Skin epidermis (tissue), 12 donors: ENCODE measurements at regions not wholly inside any gene's neighbourhood (a gene's known extent, or its start where the extent isn't known, plus 50 kb on each side); places are given as distances from the start of the nearest gene placed in this dataset.
"Not testable (repeated sequence)": the region's sequence is repeated elsewhere in the genome, so short reads cannot be mapped to it uniquely, and the experiment has no call there.

Experiments
- H3K27ac ChIP-seq, 21 experiments: fragments of 200-600 bp; sonication (generic) in 11 of 21; one replicate each; pipeline ENCODE4 v1.5.0; 2020; ENCODE audit warnings: mild to moderate bottlenecking in 3 of 21, inconsistent platforms in 2 of 21, moderate library complexity in 2 of 21
- H3K4me3 ChIP-seq, 7 experiments: fragments of 200-600 bp; sonication (generic) in 2 of 7; one replicate each; pipeline ENCODE4 v1.5.0; 2020; ENCODE audit warnings: inconsistent platforms in 2 of 7, mild to moderate bottlenecking in 2 of 7, moderate library complexity in 1 of 7

DNA sequence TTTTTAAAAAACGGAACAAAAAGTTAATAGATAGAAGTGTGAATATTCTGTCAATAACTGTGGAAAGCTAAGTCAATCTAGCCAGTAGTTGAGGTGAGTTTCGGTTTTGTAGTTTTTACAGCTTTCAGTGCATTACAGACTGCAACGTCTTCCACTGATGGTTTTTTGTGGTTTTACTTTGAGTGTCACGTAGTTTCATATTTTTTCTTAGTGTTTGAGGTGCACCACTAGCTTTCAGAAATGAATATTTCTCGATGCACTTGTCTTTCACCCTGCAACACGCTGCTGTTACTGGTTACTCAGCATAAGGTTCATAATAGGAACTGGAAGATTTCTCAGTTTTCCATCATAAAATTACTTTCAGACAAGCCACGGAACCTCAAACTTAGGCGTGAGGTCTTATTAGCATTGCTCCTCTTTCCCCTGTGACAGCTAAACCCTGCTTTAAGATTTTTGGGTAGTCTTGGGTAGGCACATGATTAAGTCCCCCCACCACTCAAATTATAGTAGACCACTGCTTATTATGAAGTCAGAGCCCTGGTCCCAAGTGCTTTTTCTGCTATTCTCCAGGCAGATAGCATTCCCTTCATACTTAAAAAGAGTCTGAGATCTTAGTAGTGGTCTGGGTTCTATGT, 1412.7 kb downstream of the KCNT2 start:
- Histone ChIP-seq H3K27ac (no peak overlapping the region), H3K4me3 (no peak overlapping the region)

DNA sequence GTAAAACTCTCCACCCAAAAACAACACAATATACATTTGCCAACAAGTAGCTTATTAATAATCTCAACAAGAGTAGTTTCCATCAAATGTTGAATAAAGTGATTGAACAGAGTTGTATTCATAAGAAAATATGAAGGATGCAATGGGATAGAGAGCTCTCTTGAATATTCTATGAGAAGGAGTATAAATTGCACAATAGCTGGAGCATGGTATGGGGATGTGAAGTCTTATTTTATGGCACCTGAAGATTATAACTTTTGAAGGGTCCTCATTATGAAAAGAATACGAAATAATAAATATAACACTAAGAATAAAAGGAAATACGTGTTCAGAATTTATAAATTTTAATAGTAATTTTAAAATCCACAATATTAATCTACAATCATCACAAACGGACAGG, 1415.1 kb downstream of the KCNT2 start:
- H3K27ac ChIP-seq, result no peak overlapping the region
- no peak overlapping the region for H3K4me3 ChIP-seq

DNA sequence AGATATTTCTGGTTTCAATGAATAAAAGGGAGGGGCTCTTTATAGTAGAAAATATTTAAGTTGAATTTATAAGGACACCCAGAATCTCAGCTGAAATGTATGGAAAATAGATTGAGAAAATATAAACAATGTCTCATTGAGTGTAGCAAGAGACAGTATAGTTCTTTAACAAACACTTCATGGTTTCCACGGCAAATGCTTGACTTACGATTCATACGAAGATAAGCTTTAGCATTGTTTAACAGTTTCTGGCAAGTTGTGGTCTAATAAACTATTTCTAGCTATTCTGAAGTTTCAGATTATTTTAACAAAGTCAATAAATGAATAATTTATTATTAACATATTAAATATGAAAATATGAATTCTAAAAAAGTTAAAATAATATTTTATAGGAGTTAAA, 1419.4 kb downstream of the KCNT2 start:
- no peak overlapping the region for H3K27ac ChIP-seq
- no peak overlapping the region for H3K4me3 ChIP-seq

DNA sequence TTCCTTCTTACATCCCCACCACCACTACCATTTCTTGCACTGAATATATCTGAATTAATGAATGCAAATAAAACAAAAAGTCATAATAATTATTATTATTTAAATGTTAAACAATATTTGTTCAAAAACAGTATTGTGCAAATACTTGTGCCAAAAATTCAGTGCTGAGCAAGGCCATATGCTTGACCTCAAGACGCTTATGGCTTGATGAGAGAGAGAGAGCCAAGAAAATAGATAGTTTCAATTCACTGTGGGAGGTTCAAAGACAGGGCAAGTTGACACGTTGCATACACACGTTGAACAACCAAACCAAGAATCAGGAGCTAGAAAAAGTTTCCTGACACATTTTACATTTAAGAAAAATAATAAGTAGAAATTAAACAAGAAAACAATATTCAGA, 1421.7 kb downstream of the KCNT2 start:
- H3K4me3 ChIP-seq, result no peak overlapping the region
- no peak overlapping the region for H3K27ac ChIP-seq

DNA sequence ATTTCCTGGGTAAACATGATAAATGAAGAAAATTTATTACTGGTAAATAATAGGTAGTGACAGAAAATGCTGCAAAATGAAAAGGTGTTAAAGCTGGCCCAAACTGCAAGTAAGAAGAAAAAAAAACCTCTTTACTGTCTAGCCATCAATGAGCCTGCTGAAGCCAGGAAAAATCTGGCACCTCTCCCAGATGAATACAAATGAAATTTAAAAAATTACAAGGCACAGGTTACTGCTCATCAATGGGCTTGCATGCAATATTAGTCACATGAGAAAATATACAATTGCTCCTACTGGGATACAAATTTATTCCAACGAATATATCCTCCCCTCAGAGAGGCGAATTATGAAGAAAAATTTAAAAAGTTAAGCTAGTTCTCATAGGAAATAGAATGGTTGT, 1422.5 kb downstream of the KCNT2 start:
- Histone ChIP-seq H3K27ac (no peak overlapping the region), H3K4me3 (no peak overlapping the region)

DNA sequence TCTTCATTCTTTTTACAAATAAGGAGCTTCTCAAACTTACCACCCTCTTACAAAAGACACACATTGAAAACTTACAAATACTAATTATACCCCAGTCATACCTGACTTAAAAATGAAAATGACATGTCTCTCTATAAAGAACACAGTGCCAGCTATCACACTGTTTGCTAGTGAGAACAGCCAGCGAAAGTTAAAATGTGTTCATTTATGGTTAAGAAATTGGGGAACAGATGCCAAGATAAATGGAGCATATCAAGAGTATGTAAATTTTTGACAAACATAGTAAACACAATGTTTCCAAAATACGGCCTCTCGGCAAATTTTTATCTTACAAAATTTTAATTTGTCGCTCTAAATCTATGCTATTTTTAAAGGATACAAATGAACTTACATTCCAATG, 1422.9 kb downstream of the KCNT2 start:
- H3K27ac ChIP-seq, result no peak overlapping the region
- H3K4me3 ChIP-seq, result no peak overlapping the region

DNA sequence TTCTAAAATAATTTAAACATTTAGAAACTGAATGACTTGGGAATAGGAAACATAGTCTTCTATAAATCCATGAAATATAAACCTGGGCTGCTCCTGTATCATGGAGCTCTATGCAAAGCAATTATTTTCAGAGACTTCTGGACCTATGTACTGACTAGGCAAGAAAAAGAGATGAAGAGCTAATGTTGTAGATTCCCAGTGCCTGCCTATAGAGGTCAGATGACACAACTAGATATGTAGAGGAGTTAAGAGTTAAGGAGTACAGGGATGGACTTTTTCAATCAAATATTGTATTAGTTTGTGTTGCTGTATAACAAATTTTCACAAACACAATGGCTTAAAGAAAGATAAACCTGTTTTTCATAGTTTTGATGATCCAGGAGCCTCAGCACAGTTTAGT, 1434.5 kb downstream of the KCNT2 start:
- no peak overlapping the region for H3K4me3 ChIP-seq
- no peak overlapping the region for H3K27ac ChIP-seq

DNA sequence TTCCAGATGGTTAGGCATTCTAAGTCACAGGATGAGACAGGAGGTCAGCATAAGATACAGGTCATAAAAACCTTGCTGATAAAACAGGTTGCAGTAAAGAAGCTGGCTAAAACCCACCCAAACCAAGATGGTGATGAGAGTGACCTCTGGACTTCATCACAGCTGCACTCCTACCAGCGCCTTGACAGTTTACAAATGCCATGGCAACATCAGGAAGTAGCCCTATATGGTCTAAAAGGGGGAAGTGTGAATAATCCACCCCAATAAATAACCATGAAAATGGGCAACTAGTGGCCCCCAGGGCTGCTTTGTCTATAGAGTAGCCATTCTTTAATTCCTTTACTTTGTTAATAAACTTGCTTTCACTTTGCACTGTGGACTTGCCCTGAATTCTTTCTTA, 1448.4 kb downstream of the KCNT2 start:
- not testable (repeated sequence) for H3K27ac ChIP-seq, H3K4me3 ChIP-seq

DNA sequence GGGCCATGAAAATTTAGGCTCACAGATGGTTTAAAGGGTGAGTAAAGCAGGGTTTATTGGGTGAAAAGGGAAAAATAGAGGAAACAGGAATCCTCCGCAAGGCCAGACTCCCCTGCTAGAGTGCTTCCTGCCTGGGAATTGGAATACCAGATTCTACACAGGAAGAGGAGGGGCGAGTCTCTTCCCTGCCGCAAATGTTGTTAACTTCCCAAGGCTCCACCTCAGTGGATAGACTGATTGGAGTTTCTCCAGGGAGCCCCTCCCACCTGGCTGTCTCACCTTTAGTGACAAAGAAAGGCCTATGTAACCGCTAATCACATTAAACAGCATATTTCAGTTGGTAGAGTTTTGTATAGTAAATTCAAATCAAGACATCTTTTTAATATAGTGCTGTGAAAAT, 1450.1 kb downstream of the KCNT2 start:
- no peak overlapping the region for H3K27ac ChIP-seq

DNA sequence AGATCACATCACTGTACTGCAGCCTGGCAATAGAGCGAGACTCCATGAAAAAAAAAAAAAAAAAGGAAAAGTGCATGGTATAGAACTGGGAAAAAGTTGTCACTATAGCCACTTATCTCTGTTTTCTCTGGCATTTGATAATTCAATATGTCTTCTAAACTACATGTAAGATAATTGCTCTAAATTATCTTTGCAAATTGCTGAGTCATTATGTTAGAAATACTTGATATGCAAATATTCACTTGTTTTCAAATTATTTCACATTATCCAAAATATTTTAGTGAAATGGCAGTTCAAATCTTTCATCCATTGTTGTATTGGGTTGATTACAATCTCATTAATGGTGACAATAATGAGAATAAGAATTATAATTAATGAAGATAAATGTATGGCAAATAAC, 1455.1 kb downstream of the KCNT2 start:
- H3K4me3 ChIP-seq, result no peak overlapping the region
- no peak overlapping the region for H3K27ac ChIP-seq

More for the DNA sequence above, 1450.1 kb downstream of the KCNT2 start:
- H3K4me3 ChIP-seq, result no peak overlapping the region

DNA sequence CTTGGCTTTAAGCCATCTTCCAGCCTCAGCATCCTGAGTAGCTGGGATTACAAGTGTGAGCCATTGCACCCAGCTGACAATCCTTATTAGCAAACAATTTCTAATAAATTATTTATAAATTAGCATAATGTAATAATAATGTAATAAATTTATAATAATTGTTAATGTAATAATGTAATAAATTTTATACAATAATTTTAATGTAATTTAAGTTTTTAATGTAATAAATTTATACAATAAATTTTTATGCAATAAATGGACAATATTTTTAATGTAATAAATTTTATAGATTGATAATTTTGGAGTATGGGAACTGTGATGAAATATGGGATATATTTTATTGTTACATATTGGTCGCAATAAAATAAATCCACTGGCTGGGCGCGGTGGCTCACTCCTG, 1457.5 kb downstream of the KCNT2 start:
- no peak overlapping the region for H3K4me3 ChIP-seq
- no peak overlapping the region for H3K27ac ChIP-seq

DNA sequence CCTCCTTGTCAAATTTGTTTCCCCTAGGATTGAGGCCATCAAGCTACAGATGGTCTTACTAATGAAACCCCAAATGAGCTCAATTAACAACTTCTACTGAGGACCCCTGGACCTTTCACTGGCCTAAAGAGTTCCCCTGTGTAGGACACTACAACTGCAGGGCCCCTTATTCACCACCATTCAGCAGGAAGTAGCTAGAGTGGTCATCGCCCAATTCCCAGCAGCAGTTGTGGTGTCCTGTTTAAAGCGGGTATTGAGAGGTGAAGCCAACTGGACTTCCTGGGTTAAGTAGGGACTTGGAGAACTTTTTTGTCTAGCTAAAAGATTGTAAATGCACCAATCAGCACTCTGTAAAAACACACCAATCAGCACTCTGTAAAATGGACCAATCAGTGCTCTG, 1466.9 kb downstream of the KCNT2 start:
- no peak overlapping the region for H3K4me3 ChIP-seq
- H3K27ac ChIP-seq, result no peak overlapping the region

DNA sequence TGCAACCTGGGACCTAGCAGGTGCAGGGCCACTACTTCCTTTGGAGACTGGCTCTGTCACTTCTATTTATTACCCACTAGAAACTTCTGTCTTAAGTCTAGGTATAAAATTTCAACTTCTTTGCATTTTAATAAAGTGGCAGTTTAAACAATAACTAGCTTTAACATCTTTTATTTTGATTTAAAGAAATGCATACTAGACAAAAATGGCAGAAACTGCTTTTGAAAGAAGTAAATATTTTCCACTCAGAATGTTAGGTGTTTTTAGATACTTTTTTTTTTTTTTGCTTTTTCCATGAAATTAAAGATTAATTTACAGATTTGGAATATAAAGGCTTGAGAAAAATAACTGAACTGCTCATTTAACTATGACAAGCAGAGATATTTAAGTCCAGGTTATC, 1477.6 kb downstream of the KCNT2 start:
- H3K27ac ChIP-seq, result no peak overlapping the region

DNA sequence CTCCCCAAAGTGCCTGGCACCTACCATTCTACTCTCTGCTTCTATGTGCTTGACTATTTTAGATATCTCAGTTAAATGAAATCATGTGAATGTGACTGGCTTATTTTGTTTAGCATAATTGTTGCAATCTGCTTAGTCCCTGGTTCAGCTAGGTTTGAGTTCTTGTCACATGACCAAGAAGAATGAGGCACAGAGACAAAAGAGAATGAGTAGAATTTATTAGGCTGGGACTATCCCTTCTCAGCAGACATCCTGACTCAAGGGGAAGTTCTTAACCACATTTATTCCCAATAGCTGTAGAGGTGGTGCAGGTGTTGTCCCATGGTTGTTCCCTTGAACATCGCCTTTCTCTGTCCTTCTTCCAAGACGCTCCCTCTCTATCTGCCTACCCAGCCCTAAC, 1485.7 kb downstream of the KCNT2 start:
- Histone ChIP-seq H3K4me3 (no peak overlapping the region), H3K27ac (no peak overlapping the region)

More for the DNA sequence above, 1477.6 kb downstream of the KCNT2 start:
- H3K4me3 ChIP-seq, result no peak overlapping the region

DNA sequence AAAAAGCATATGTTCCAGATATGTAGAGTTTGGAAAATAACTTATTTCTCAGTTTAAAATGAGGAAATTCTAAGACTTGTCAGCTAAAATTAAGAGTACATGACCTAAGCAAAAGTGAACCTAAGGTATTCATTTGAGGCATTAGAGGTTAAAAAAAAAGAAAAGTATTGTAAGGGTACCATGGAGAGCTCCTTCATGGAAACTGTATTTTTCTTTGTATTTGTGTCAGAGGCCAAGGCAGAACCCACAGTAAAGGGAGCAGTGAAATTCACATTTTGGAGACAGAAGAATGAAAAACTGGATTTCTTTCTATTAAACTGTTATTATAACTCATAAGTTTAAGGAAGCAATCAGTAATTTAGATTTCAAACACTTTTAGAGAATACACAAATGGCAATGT, 1494.8 kb downstream of the KCNT2 start:
- Histone ChIP-seq H3K4me3 (no peak overlapping the region), H3K27ac (no peak overlapping the region)

DNA sequence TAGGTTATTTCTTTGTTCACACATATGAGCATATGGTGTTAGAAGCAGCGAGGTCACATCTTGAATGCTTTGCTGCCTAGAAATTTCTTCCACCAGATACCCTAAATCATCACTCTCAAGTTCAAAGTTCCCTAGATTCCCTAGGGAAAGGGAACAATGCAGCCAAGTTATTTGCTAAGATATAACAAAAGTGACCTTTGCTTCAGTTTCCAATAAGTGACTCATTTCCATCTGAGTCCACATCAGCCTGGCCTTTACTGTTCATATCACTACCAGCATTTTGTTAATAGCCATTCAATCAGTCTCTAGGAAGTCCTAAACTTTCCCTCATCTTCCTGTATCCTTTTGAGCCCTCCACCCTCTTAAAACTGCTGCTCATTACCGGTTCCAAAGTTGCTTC, 1502.5 kb downstream of the KCNT2 start:
- Histone ChIP-seq H3K27ac (no peak overlapping the region), H3K4me3 (no peak overlapping the region)

DNA sequence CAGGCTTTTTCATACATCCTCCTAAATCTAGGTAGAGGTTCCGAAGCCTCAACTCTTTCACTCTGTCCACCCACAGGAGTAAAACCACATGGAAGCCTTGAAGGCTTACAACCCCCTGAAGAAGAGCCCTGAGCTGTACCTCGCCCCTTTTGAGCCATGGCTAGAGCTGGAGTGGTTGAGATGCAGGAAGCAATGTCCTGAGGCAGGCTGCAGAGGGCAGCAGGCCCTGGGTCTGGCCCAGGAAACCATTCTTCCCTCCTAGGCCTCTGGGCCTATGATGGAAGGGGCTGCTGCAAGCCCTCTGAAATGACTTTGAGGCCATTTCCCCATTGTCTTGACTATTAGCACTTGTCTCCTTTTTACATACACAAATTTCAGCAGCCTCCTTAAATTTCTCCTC, 1503.0 kb downstream of the KCNT2 start:
- Histone ChIP-seq H3K27ac (no peak overlapping the region), H3K4me3 (no peak overlapping the region)

DNA sequence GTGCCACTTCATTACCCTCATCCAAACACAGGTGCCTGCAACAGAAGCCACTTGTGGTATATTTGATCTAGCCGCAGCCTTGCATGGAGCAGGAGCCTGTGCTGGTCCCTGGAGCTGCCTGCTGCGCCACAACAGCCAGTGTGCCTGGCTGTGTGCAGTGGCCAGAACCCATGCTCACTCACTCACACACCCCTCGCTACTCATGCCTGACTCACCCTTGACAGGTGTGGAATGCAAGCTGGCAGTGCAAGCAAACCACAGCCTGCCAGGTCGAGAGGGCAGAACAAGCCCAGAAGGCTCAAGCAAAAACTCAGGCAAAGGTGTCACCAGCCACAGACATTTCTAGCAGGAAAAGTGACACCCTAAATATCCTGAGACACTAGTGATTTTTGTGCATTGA, 1510.9 kb downstream of the KCNT2 start:
- H3K27ac ChIP-seq, result no peak overlapping the region
- H3K4me3 ChIP-seq, result no peak overlapping the region

DNA sequence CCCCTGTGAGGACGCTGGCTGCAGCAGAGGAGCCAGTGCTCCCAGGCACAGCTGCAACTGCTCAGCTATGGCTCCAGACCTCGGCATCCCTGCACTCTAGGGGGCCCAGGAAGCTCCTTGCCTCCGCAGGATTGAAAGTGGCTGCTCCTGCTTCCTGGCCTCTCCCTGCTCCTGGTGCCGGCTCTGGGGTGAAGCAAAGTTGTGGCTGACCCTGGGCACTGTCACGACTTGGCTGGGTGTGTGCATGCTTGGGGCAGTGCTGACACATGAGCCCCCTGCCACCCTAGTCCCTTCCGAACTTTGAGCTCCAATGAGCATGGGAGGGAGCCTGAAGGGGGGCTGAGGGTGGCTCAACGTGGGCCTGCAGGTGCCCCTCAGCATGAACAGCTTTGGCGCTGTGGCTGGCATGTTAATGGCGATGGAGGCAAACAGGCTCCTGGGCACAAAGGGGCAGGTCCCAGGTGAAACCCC, 1512.2 kb downstream of the KCNT2 start:
- Histone ChIP-seq H3K4me3 (no peak overlapping the region), H3K27ac (no peak overlapping the region)

DNA sequence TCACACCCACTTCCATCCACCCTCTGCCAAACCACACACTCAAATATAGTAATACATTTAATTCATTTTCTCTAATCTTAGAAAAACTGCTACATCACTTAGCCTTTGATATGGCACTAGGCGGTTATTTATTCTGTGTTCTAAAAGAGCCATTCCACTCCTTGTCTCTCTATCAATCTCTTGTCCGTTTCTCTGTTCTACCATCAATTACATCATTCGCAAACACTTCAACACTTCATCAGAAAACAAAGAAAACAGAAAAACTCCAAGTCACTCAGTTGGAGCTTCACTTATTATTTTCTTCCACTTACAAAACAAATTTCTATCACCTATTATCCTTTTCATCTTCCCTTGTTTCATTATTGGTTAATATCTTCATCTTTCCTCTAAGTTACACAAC, 1523.0 kb downstream of the KCNT2 start:
- H3K27ac ChIP-seq, result no peak overlapping the region
- H3K4me3 ChIP-seq, result no peak overlapping the region

DNA sequence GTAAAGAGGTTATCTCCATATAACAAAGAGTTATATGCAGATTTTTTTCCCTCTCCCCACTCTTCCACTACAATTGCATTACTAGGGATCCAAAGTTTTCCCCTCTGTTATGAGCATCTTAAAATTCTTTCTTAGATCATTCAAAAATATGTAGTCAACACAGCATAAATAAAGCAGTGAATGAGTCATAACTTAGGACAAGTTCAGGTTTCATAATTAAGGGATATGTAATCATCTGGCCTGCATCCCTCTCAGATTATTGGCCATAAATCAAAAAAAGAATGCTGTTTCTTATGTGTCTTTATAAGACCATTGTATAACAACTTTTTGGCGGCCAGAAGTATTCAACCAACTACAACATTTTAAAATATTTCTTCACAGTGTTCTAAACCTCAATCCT, 1526.1 kb downstream of the KCNT2 start:
- Histone ChIP-seq H3K4me3 (no peak overlapping the region), H3K27ac (no peak overlapping the region)

DNA sequence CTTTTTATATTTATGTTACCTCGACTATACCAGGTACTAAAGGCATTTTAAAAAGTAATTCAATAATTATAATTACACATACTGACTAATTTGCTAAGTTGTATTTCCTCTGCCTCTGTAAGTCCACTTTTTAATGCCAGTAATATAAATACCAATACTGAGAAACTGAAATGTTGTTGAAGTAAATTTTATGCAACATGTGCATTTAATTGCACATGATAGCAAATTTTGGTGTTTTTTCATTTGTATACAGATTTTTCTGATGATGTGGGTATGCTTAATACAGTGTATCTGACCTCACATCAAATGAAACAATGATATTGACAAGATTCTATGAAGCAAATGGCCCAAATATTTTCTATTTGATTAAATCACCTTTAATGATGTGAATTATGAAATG, 1531.6 kb downstream of the KCNT2 start:
- Histone ChIP-seq H3K27ac (no peak overlapping the region), H3K4me3 (no peak overlapping the region)
